ENCODE measurements at regions not wholly inside any gene's neighbourhood (a gene's known extent, or its start where the extent isn't known, plus 50 kb on each side); places are given as distances from the start of the nearest gene placed in this dataset.

GRCh38 chr2:164008752-164009151 is 272.9 kb upstream of the FIGN start:
- Histone ChIP-seq H4K8ac (ENCODE audit: extremely low read depth, insufficient read depth, low read length) (no peak overlapping the region), H4K5ac (ENCODE audit: insufficient read length, low read depth, low read length) (no peak overlapping the region), H3K4me2 (ENCODE audit: insufficient read depth in 1 of 2, low read depth in 2 of 2, low read length in 2 of 2) (no peak overlapping the region), H2BK5ac (ENCODE audit: low read depth, low read length) (no peak overlapping the region), H2AK5ac (ENCODE audit: low read depth, low read length) (no peak overlapping the region), H2BK20ac (ENCODE audit: low read length) (no peak overlapping the region), H3K79me1 (ENCODE audit: low read depth, low read length) (no peaks in the 10 kb centered on the region), H3K23me2 (ENCODE audit: low read depth, low read length) (no peaks in the 10 kb centered on the region), H3K27me3 (replicated peaks in 1 of 4; ENCODE audit: control insufficient read depth in 3 of 4, extremely low read depth in 1 of 4, insufficient read depth in 3 of 4, low read length in 3 of 4) (no peaks in the 10 kb centered on the region), H3K18ac (ENCODE audit: extremely low read depth, low read length) (no peak overlapping the region), H2BK12ac (ENCODE audit: low read depth, low read length) (no peak overlapping the region), H3K9ac (replicated peaks in 1 of 4; ENCODE audit: extremely low read depth in 1 of 4, low read depth in 3 of 4, low read length in 3 of 4) (no peak overlapping the region), H3K36me3 (ENCODE audit: control insufficient read depth in 2 of 4, insufficient read depth in 4 of 4, low read length in 3 of 4) (no peaks in the 10 kb centered on the region), H2BK15ac (ENCODE audit: low read length) (no peak overlapping the region), H3K4me3 (ENCODE audit: extremely low read depth in 1 of 4, insufficient read depth in 2 of 4, low read depth in 3 of 4, low read length in 4 of 4) (no peak overlapping the region), H3K9me3 (ENCODE audit: insufficient read depth in 2 of 2, low read depth in 1 of 2, low read length in 1 of 2) (no peaks in the 10 kb centered on the region), H3K4ac (replicated peaks; ENCODE audit: insufficient read length, low read depth, low read length) (no peak overlapping the region), H3K56ac (replicated peaks; ENCODE audit: insufficient read length, low read depth, low read length) (no peak overlapping the region), H4K91ac (replicated peaks; ENCODE audit: insufficient read length, low read length) (no peak overlapping the region), H4K20me1 (replicated peaks in 1 of 2; ENCODE audit: control insufficient read depth in 1 of 2, insufficient read depth in 2 of 2, low read length in 2 of 2) (no peaks in the 10 kb centered on the region), H2BK120ac (replicated peaks; ENCODE audit: low read depth, low read length) (no peak overlapping the region), H3K4me1 (replicated peaks in 1 of 4; ENCODE audit: control insufficient read depth in 3 of 4, insufficient read depth in 4 of 4, low read length in 3 of 4) (no peaks in the 10 kb centered on the region), H3K23ac (ENCODE audit: insufficient read length) (no peak overlapping the region), H3K27ac (ENCODE audit: low read depth, low read length) (no peak overlapping the region), H2AFZ (ENCODE audit: low read length) (0 out of 2 replicates have a peak overlapping the region, but pooled peaks have one; percentile 23), H3K79me2 (ENCODE audit: control insufficient read depth in 1 of 2, insufficient read depth in 2 of 2, low read length in 2 of 2) (no peaks in the 10 kb centered on the region), H3K14ac (ENCODE audit: insufficient read length) (no peak overlapping the region)
- WGBS, 2 experiments (ENCODE audit: extremely low coverage in 1 of 2, insufficient coverage in 1 of 2, insufficient read length in 1 of 2, insufficient replicate concordance in 2 of 2, low coverage in 1 of 2, low lambda C conversion rate in 2 of 2, missing lambda C conversion rate in 1 of 2): 86% methylated on average over 4 of the region's 4 CpGs; no CpG with 5 or more reads in 1 of the 2 experiments
- POLR2A ChIA-PET (ENCODE audit: partially characterized antibody): no interaction called here
- DNase-seq (ENCODE audit: low read depth in 1 of 2, low spot score in 2 of 2): no peak
- FAIRE-seq: no peak
- CTCF ChIA-PET (ENCODE audit: partially characterized antibody): no interaction called here
- TF ChIP-seq SUZ12 (IDR thresholded peaks at IDR 0.05; ENCODE audit: low read length): no peak
- peak; percentile 60; the same call in 1 of the 2 replicates for TF ChIP-seq CEBPB (IDR thresholded peaks at IDR 0.05; ENCODE audit: low read depth, low read length)
- TF ChIP-seq KDM5A (IDR thresholded peaks at IDR 0.05; ENCODE audit: low read length): no peak

Measured in H1 (cell line).